GM23338 (cell line): ENCODE measurements at regions not wholly inside any gene's neighbourhood (a gene's known extent, or its start where the extent isn't known, plus 50 kb on each side); places are given as distances from the start of the nearest gene placed in this dataset.

Source experiments
- ATAC-seq: fragments of 200-7000 bp; cut with Tn5 transposase; 3 replicates; pipeline ENCODE4 v1.9.1; 2020
- DNase-seq: peaks from one replicate; pipeline ENCODE4 v3.0.0-alpha.2; 2015; ENCODE audit warnings: low spot score
- H2AFZ ChIP-seq: fragments of 200-600 bp; sonication (generic); 2 replicates; pipeline ENCODE4 v1.8.0; 2016; ENCODE audit warnings: antibody characterized with exemption, mild to moderate bottlenecking, moderate library complexity
- H3F3A ChIP-seq: fragments of 200-600 bp; sonication (generic); replicated peaks from 2 replicates; pipeline ENCODE4 v1.8.0; 2017; ENCODE audit warnings: antibody characterized with exemption, mixed run types, low read depth
- H3K27ac ChIP-seq: fragments of 200-600 bp; sonication (generic); 2 replicates; pipeline ENCODE4 v1.6.1; 2016; ENCODE audit warnings: low read depth
- H3K27me3 ChIP-seq: fragments of 200-600 bp; sonication (generic); 2 replicates; pipeline ENCODE4 v1.8.0; 2016; ENCODE audit warnings: mild to moderate bottlenecking, mixed run types, moderate library complexity; ENCODE audit not compliant: insufficient read depth
- H3K36me3 ChIP-seq: fragments of 200-600 bp; sonication (generic); 2 replicates; pipeline ENCODE4 v1.8.0; 2016; ENCODE audit warnings: mild to moderate bottlenecking; ENCODE audit not compliant: insufficient read depth
- H3K4me1 ChIP-seq: fragments of 200-600 bp; sonication (generic); 2 replicates; pipeline ENCODE4 v1.8.0; 2016; ENCODE audit warnings: mild to moderate bottlenecking, moderate library complexity; ENCODE audit not compliant: insufficient read depth
- H3K4me2 ChIP-seq: fragments of 200-600 bp; sonication (generic); 2 replicates; pipeline ENCODE4 v1.7.1; 2017; ENCODE audit warnings: mixed run types
- H3K4me3 ChIP-seq: fragments of 200-600 bp; sonication (generic); 2 replicates; pipeline ENCODE4 v1.6.1; 2016; ENCODE audit warnings: mixed run types
- H3K79me2 ChIP-seq: fragments of 200-600 bp; sonication (generic); replicated peaks from 2 replicates; pipeline ENCODE4 v1.8.0; 2017; ENCODE audit warnings: mild to moderate bottlenecking; ENCODE audit not compliant: insufficient read depth
- H3K9me2 ChIP-seq: fragments of 200-600 bp; sonication (generic); 2 replicates; pipeline ENCODE4 v1.8.0; 2017; ENCODE audit not compliant: insufficient read depth
- H4K20me1 ChIP-seq: fragments of 200-600 bp; sonication (generic); replicated peaks from 2 replicates; pipeline ENCODE4 v1.8.0; 2017; ENCODE audit warnings: mild to moderate bottlenecking; ENCODE audit not compliant: insufficient read depth
- H3K27ac Mint-ChIP-seq: 2 replicates; pipeline ENCODE4 v1.8.0; 2020; ENCODE audit warnings: inconsistent platforms, mild to moderate bottlenecking, moderate library complexity, mixed read lengths
- H3K27me3 Mint-ChIP-seq: 3 replicates; pipeline ENCODE4 v1.8.0; 2022; ENCODE audit warnings: low read depth, mild to moderate bottlenecking, moderate library complexity, mixed read lengths, inconsistent platforms; ENCODE audit not compliant: insufficient read depth, poor library complexity
- H3K36me3 Mint-ChIP-seq: 3 replicates; pipeline ENCODE4 v1.8.0; 2021; ENCODE audit warnings: low read depth, mild to moderate bottlenecking, inconsistent platforms, moderate library complexity, mixed read lengths
- H3K4me1 Mint-ChIP-seq: 3 replicates; pipeline ENCODE4 v1.8.0; 2020; ENCODE audit warnings: mild to moderate bottlenecking, inconsistent platforms, mixed read lengths
- H3K4me3 Mint-ChIP-seq: 3 replicates; pipeline ENCODE4 v1.8.0; 2021; ENCODE audit warnings: moderate library complexity, mild to moderate bottlenecking, inconsistent platforms, mixed read lengths
- H3K9me3 Mint-ChIP-seq: 3 replicates; pipeline ENCODE4 v1.8.0; 2020; ENCODE audit warnings: moderate library complexity, mild to moderate bottlenecking, inconsistent platforms, mixed read lengths
- CREB1 ChIP-seq: fragments of 250-450 bp; sonication (Bioruptor Pico); IDR thresholded peaks from 2 replicates; pipeline ENCODE4 v1.5.0; 2020; ENCODE audit warnings: low read depth, mild to moderate bottlenecking, moderate library complexity
- CTCF ChIP-seq, 2 experiments: fragments of 200-600 bp in 1 of 2; sonication (generic) in 1 of 2; conservative IDR thresholded peaks; 2 replicates each; pipeline versions ENCODE4 v1.5.1 to v1.6.1; 2016 to 2017; ENCODE audit warnings: antibody characterized with exemption in 2 of 2, low read depth in 2 of 2, mild to moderate bottlenecking in 2 of 2, moderate library complexity in 1 of 2
- ETS1 ChIP-seq: IDR thresholded peaks from 2 replicates; pipeline ENCODE4 v1.6.1; 2016; ENCODE audit warnings: antibody characterized with exemption
- EZH2phosphoT487 ChIP-seq: fragments of 200-600 bp; sonication (generic); IDR thresholded peaks from one replicate; pipeline ENCODE4 v1.8.1; 2018; ENCODE audit warnings: antibody characterized with exemption; ENCODE audit not compliant: unreplicated experiment
- JUNB ChIP-seq: IDR thresholded peaks from one replicate; pipeline ENCODE4 v1.6.1; 2016; ENCODE audit warnings: antibody characterized with exemption; ENCODE audit not compliant: unreplicated experiment
- STAT1 ChIP-seq: IDR thresholded peaks from one replicate; pipeline ENCODE4 v1.6.1; 2016; ENCODE audit warnings: antibody characterized with exemption; ENCODE audit not compliant: unreplicated experiment
- ZNF331 ChIP-seq: fragments of 250-450 bp; sonication (Bioruptor Pico); IDR thresholded peaks from 2 replicates; pipeline ENCODE4 v1.5.0; 2020; ENCODE audit warnings: low read depth, mild to moderate bottlenecking, moderate library complexity
- ZNF462 ChIP-seq: fragments of 250-450 bp; sonication (Bioruptor Pico); IDR thresholded peaks from 2 replicates; pipeline ENCODE4 v1.5.0; 2020; ENCODE audit warnings: mild to moderate bottlenecking, moderate library complexity

- TF ChIP-seq ZNF462 (CRISPR knock-in tag) (no peak), CTCF (conservative IDR thresholded peaks at IDR 0.05; ENCODE audit: low read depth in 2 of 2) (no peak), CREB1 (CRISPR knock-in tag) (no peak), JUNB (no peak)
Measured at GRCh38 chr18:51442012-51442411, 244.5 kb upstream of the MEX3C start (continued).

- H3K4me1 Mint-ChIP-seq, result peaks cover 28% of the 10 kb centered on the region
- TF ChIP-seq ETS1, result no peak
- no peak for TF ChIP-seq JUNB
- no peak for TF ChIP-seq ZNF331
- TF ChIP-seq CTCF (conservative IDR thresholded peaks at IDR 0.05; ENCODE audit: low read depth in 2 of 2), result no peak
- TF ChIP-seq CREB1 (CRISPR knock-in tag), result no peak
- TF ChIP-seq EZH2phosphoT487, result no peak
- no peak for TF ChIP-seq STAT1
Measured at GRCh38 chr18:51446571-51447210, 249.2 kb upstream of the MEX3C start.

More at GRCh38 chr18:51446571-51447210, 249.2 kb upstream of the MEX3C start:
- Mint-ChIP-seq H3K36me3 (no peaks in the 10 kb centered on the region), H3K27me3 (peaks cover 2% of the 10 kb centered on the region), H3K9me3 (no peaks in the 10 kb centered on the region), H3K4me3 (no peak overlapping the region), H3K27ac (peak overlapping the region; percentile 31; the same call in 1 of the 2 replicates)
- ATAC-seq (no peak), DNase-seq (no peak)
- H3F3A ChIP-seq, result no peaks in the 10 kb centered on the region
- H3K36me3 ChIP-seq, result no peaks in the 10 kb centered on the region
- no peaks in the 10 kb centered on the region for H3K27me3 ChIP-seq
- no peak overlapping the region for H3K27ac ChIP-seq
- H2AFZ ChIP-seq, result peak overlapping the region; percentile 93
- no peaks in the 10 kb centered on the region for H4K20me1 ChIP-seq
- H3K4me3 ChIP-seq, result no peak overlapping the region
- H3K4me2 ChIP-seq, result no peak overlapping the region
- H3K79me2 ChIP-seq, result no peaks in the 10 kb centered on the region
- 0 out of 2 replicates have a peak, but pooled peaks cover 6% of the 10 kb centered on the region for H3K4me1 ChIP-seq
- H3K9me2 ChIP-seq, result peaks cover 5% of the 10 kb centered on the region; the same call in 1 of the 2 replicates
